Osteocyte (in vitro differentiated cells): ENCODE measurements at regions not wholly inside any gene's neighbourhood (a gene's known extent, or its start where the extent isn't known, plus 50 kb on each side); places are given as distances from the start of the nearest gene placed in this dataset.

Source experiments
- DNase-seq: peaks from one replicate; pipeline ENCODE4 v3.0.0; 2021; ENCODE audit warnings: mixed read lengths; ENCODE audit not compliant: unreplicated experiment; ENCODE audit errors: extremely low spot score
- H3K27ac Mint-ChIP-seq: one replicate; pipeline ENCODE4 v1.8.0; 2021; ENCODE audit warnings: mild to moderate bottlenecking, mixed read lengths; ENCODE audit not compliant: unreplicated experiment
- H3K27me3 Mint-ChIP-seq: one replicate; pipeline ENCODE4 v1.8.0; 2021; ENCODE audit warnings: mixed read lengths; ENCODE audit not compliant: unreplicated experiment
- H3K36me3 Mint-ChIP-seq: one replicate; pipeline ENCODE4 v1.8.0; 2021; ENCODE audit warnings: mixed read lengths; ENCODE audit not compliant: unreplicated experiment
- H3K4me1 Mint-ChIP-seq: one replicate; pipeline ENCODE4 v1.8.0; 2021; ENCODE audit warnings: mixed read lengths; ENCODE audit not compliant: unreplicated experiment
- H3K4me3 Mint-ChIP-seq: one replicate; pipeline ENCODE4 v1.8.0; 2021; ENCODE audit warnings: mild to moderate bottlenecking, moderate library complexity, mixed read lengths; ENCODE audit not compliant: unreplicated experiment
- H3K9me3 Mint-ChIP-seq: one replicate; pipeline ENCODE4 v1.8.0; 2021; ENCODE audit warnings: mixed read lengths; ENCODE audit not compliant: unreplicated experiment
- TF ChIP-seq, protein P1 (sequence below): fragments of 200-600 bp; sonication (generic); IDR thresholded peaks from 2 replicates; pipeline ENCODE4 v1.5.0; 2021; ENCODE audit warnings: antibody characterized with exemption, mild to moderate bottlenecking, moderate library complexity

DNA sequence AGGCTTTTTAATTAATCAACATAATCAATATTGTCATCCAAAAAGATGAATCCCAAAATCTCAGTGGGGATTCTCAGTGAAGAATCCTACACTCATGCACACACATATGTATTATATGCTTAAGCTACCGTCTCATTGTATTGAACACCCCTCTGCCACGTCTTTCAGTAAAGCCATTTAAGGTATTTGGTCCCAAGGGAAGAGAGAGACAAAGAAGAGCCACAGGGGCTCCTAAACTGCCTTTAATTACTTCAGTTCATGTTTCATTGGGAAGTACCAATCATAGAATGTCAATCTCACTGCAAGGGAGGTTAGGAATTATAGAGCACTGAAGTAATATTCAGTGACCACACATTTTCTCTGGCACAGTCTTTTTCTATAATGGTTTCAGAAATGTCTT lies 388.6 kb upstream of the NEGR1 start:
- H3K36me3 Mint-ChIP-seq = no peaks in the 10 kb centered on the region
- H3K4me1 Mint-ChIP-seq = no peaks in the 10 kb centered on the region
- DNase-seq = no peak
- peaks cover 5% of the 10 kb centered on the region for H3K9me3 Mint-ChIP-seq
- H3K27me3 Mint-ChIP-seq = peaks cover 2% of the 10 kb centered on the region
- no peak overlapping the region for H3K4me3 Mint-ChIP-seq
- TF ChIP-seq, protein P1, sequence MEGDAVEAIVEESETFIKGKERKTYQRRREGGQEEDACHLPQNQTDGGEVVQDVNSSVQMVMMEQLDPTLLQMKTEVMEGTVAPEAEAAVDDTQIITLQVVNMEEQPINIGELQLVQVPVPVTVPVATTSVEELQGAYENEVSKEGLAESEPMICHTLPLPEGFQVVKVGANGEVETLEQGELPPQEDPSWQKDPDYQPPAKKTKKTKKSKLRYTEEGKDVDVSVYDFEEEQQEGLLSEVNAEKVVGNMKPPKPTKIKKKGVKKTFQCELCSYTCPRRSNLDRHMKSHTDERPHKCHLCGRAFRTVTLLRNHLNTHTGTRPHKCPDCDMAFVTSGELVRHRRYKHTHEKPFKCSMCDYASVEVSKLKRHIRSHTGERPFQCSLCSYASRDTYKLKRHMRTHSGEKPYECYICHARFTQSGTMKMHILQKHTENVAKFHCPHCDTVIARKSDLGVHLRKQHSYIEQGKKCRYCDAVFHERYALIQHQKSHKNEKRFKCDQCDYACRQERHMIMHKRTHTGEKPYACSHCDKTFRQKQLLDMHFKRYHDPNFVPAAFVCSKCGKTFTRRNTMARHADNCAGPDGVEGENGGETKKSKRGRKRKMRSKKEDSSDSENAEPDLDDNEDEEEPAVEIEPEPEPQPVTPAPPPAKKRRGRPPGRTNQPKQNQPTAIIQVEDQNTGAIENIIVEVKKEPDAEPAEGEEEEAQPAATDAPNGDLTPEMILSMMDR = no peak
- no peak overlapping the region for H3K27ac Mint-ChIP-seq

GRCh38 chr1:72662918-72663317 lies 380.6 kb upstream of the NEGR1 start:
- DNase-seq = no peak
- H3K9me3 Mint-ChIP-seq = peaks cover 9% of the 10 kb centered on the region
- H3K4me1 Mint-ChIP-seq = peaks cover 9% of the 10 kb centered on the region
- no peaks in the 10 kb centered on the region for H3K36me3 Mint-ChIP-seq
- TF ChIP-seq, protein P1 = no peak
- no peak overlapping the region for H3K4me3 Mint-ChIP-seq
- H3K27me3 Mint-ChIP-seq = no peaks in the 10 kb centered on the region
- H3K27ac Mint-ChIP-seq = no peak overlapping the region

- Mint-ChIP-seq H3K4me1 (peaks cover 7% of the 10 kb centered on the region), H3K4me3 (no peak overlapping the region), H3K36me3 (no peaks in the 10 kb centered on the region), H3K9me3 (no peaks in the 10 kb centered on the region), H3K27ac (no peak overlapping the region), H3K27me3 (peaks cover 29% of the 10 kb centered on the region)
- TF ChIP-seq, protein P1 = no peak
- no peak for DNase-seq
These were observed 368.6 kb upstream of the NEGR1 start for GRCh38 chr1:72650843-72651435.

- DNase-seq = no peak
- Mint-ChIP-seq H3K9me3 (no peaks in the 10 kb centered on the region), H3K4me3 (no peak overlapping the region), H3K27ac (no peak overlapping the region), H3K36me3 (no peaks in the 10 kb centered on the region), H3K27me3 (peaks cover 23% of the 10 kb centered on the region), H3K4me1 (peaks cover 7% of the 10 kb centered on the region)
- TF ChIP-seq, protein P1 = no peak
These were observed 367.7 kb upstream of the NEGR1 start for GRCh38 chr1:72649991-72650390.

DNA sequence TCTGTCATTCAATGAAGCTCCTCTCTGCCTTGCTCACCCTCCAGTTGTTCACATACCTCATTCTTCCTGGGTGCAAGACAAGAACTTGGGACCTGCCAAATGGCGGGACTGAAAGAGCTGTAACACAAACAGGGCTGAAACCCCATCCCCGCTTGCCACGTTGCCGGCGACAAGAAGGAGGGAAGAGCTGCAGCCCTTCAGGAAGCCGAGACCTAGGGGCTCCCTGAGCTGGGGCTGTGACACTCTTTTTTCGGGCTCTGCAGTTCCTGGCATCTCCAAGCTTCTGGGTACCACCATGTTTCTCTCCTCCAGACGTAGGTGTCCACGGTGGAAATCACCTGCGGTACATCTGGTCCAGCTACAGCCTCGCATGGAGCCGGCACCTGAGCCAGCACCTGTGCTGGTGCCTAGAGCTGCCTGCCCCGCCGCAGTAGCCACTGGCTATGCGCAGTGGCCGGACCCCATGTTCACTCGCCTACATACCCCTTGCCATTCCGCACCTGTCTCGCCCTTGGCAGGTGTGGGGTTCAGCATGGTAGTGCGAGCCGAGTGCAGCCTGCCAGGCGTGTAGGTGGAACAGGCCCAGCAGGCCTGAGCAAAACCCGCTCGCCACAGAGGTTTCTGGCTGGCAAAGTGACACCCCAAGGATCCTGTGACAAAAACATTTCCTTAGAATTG lies 367.0 kb upstream of the NEGR1 start:
- DNase-seq = no peak
- Mint-ChIP-seq H3K27ac (no peak overlapping the region), H3K36me3 (no peaks in the 10 kb centered on the region), H3K27me3 (peaks cover 22% of the 10 kb centered on the region), H3K4me1 (peaks cover 7% of the 10 kb centered on the region), H3K9me3 (no peaks in the 10 kb centered on the region), H3K4me3 (no peak overlapping the region)
- TF ChIP-seq, protein P1 = no peak
